ENCODE measurements at regions not wholly inside any gene's neighbourhood (a gene's known extent, or its start where the extent isn't known, plus 50 kb on each side); places are given as distances from the start of the nearest gene placed in this dataset.

GRCh38 chr16:66240631-66241395 is 125.7 kb upstream of the CDH5 start:
- no peak for DNase-seq

DNA sequence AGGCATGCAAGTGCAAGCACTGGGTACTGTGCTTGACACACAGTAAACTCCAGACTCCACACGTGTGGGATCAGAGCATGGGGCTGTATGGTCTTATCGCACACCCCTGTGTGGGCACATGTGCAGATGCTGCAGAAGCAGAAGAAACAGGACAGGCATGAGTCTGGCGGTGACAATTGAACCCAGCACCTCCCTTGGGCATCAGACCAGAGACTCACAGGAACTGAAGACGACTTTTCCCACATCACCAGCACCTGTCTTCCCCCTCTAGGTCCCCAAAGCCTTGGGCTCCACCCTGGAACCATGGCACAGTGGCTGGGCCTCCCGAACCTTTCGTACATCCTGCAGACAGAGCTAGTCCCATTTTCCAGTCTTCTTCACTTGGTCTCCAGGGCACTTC is 126.4 kb upstream of the CDH5 start:
- DNase-seq = no peak

DNA sequence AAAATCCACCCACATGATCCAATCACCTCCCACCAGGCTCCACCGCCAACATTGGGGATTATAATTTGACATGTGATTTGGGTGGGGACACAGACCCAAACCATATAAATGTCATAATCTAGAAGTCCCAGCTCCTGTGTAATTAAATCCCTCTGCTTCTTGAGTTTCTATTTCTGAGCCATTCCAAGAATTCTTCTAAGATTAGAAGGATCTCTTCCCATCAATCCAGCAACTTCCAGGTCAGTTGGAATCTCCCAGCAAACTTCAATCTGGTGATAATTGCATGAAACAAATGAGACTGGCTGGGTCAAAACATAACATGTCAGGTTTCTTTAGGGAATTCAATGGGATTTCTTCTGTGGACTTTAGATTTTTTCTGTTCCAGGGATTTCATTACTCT is 127.8 kb upstream of the CDH5 start:
- DNase-seq = no peak

- DNase-seq = no peak
Measured at GRCh38 chr16:66236301-66236700, 130.2 kb upstream of the CDH5 start.

GRCh38 chr16:66231452-66232160 is 134.9 kb upstream of the CDH5 start:
- no peak for DNase-seq

GRCh38 chr16:66229651-66230050 is 136.8 kb upstream of the CDH5 start:
- DNase-seq = no peak

DNA sequence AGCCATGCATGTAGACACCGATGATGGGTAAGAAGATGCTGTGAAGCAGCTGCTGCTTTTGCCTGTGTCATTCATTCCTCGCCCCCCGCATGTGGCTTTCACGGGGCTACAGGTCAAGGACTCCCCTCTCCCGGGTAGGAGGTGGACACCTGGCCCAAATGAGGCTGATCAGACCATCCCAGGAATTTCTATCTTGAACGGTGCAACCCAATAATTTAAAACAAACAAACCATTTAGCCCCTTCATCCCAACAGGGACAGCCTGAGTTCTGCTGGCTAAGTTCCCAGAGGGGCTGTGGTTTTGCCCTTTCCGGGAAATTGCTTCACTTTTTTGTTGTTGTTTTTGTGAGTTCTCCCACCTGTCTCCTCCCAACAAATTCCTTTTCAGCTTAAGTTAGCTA is 137.7 kb upstream of the CDH5 start:
- DNase-seq = no peak

DNA sequence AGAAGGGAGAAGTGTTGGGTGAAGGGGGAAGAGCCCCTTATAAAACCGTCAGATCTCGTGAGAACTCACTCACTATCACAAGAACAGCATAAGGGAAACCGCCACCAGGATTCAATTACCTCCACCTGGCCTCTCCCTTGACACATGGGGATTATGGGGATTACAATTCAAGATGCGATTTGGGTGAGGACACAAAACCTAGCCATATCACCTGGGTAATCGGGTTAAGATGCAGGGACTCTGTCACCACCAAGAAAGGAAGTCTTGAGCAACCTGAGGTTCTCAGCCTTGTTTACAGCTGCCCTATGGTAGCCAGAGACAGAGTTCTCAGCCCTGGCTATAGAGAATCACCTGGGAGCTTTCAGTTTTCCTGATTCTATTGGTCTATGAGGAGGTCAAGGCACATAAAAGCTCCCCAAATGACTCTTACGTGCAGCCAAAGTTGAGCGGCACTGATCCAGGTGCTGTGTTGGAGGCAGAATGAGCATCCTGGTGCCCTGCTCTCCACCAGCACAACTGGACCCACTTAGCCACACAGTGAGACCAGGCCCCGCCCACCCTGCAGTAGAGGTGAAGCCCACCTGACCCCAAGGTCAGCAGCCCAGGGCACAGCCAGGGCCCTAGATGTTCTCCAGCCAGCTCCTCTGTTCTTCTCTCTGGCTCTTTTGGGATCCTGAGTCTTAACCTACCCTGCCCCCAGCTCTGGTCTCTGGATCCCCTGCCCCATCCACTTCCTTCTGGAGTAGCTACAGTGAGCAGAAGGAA is 138.5 kb upstream of the CDH5 start:
- DNase-seq = no peak

DNA sequence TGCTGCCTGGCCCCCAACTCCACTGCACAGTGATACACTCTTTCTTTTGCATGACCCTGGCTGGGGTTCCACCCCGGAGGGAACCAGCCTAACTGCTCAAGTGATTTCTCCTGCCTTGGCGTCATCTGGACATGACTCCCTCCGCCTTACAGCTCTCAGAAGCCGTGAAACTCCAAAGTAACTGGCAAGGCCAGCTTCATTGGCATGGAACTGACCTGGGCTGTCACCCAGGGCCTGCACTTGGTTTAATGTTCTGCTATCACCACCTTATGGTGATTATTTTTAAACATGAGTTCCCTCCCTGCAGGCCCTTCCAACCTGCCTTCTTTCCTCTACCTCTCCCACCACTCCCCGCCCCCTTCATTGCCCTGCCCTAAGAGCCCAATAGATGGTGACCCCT is 139.7 kb upstream of the CDH5 start:
- DNase-seq = no peak

GRCh38 chr16:66225696-66226095 is 140.8 kb upstream of the CDH5 start:
- no peak for DNase-seq

DNA sequence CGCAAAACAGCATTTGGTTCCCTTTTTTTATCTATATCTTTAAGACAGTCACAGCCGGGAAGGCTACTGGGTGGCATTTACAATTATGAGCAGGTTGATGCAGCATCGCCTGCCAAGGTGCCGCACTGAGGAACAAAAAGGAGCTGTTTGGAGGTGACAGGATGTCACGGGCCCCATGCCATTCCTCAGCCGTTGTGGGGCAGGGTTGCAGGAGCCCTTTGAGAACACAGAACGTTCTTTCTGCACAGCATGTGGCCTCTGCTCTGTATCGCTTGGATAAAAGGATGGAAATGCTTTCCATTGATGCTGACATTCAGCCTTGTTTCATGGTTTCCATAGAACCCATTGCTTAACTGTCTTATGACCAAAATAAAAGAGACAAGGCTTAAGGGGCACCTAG is 141.9 kb upstream of the CDH5 start:
- no peak for DNase-seq

DNA sequence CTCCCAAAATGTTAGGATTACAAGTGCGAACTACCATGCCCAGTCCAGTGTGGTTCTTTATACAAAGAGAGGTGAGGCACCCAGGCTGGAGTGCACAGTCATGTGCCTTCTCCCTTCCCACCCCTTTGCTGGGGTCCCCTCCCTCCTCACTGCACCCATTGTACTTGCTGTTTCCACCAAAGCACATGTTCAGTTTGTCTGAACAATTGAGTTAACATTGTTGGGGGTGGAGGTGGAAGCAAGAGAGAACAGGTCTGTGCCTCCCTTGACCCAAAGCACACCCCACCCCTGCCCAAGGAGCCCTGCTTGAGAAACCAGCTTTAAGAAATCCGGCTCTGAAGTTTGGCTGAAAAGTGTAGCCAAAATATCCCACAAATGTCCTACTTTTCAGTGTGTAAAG is 142.3 kb upstream of the CDH5 start:
- DNase-seq = no peak

- DNase-seq = no peak
Measured at GRCh38 chr16:66223176-66223780, 143.2 kb upstream of the CDH5 start.

DNA sequence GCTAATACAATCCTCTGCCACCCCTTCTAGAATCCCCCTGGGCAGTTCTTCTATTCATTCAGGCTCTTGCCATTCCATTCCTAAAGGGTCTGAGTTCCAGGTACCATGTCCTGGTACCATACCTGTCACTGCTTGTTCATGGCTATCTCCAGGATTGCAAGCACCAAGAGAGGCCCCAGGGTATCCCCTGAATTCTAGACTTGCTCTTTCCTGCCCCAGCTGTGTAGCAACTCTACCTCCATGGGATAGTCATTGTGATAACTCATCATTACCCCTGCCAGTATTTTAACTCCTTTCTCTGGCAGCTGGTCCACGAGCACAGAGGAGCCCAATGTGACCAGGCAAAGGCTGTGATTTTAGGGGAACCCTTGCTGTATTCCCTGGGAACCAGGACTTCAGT is 143.7 kb upstream of the CDH5 start:
- no peak for DNase-seq

- DNase-seq = no peak
Measured at GRCh38 chr16:66220702-66221101, 145.8 kb upstream of the CDH5 start.

- no peak for DNase-seq
Measured at GRCh38 chr16:66219491-66219890, 147.0 kb upstream of the CDH5 start.

- no peak for DNase-seq
Measured at GRCh38 chr16:66212428-66212827, 154.1 kb upstream of the CDH5 start.

DNA sequence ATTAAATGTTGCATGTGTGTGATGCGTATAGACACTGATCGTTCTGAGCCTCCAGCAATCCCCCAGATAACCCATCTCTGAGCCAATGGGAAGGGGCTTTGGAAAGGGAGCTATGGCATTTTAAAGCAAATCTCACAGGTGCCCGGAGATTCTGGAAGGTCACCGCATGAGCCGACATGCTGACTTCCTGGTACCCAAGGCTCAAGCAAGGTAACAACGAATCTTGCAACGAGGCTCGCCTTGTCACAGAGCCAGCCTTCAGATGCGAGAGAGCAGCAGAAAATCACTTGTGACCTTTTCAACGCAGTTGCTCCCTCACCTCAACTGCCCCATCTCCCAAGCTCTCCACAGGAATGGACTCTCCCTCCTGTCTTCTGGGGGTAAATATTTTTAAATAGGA is 154.8 kb upstream of the CDH5 start:
- no peak for DNase-seq

DNA sequence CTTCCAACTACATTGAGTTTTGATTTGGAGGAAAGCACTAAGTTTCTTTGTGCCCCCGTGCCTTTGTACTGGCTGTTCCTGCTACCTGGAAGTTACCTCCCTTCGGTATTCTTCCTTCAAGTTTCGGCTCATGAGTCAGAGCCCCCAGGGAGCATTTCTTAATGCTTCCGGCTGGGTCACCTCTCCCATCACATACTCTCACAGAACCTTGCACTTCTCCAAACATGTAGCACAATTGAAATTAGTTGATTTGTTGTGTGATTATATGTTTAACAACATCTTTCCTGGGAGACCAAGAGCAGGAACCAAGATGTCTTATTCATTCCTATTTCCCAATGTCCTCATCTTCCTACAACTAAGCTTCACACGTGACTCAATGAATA is 158.6 kb upstream of the CDH5 start:
- DNase-seq = no peak

GRCh38 chr16:66207139-66207882 is 159.2 kb upstream of the CDH5 start:
- peak; percentile 27 for DNase-seq

GRCh38 chr16:66206363-66206762 is 160.1 kb upstream of the CDH5 start:
- no peak for DNase-seq

DNA sequence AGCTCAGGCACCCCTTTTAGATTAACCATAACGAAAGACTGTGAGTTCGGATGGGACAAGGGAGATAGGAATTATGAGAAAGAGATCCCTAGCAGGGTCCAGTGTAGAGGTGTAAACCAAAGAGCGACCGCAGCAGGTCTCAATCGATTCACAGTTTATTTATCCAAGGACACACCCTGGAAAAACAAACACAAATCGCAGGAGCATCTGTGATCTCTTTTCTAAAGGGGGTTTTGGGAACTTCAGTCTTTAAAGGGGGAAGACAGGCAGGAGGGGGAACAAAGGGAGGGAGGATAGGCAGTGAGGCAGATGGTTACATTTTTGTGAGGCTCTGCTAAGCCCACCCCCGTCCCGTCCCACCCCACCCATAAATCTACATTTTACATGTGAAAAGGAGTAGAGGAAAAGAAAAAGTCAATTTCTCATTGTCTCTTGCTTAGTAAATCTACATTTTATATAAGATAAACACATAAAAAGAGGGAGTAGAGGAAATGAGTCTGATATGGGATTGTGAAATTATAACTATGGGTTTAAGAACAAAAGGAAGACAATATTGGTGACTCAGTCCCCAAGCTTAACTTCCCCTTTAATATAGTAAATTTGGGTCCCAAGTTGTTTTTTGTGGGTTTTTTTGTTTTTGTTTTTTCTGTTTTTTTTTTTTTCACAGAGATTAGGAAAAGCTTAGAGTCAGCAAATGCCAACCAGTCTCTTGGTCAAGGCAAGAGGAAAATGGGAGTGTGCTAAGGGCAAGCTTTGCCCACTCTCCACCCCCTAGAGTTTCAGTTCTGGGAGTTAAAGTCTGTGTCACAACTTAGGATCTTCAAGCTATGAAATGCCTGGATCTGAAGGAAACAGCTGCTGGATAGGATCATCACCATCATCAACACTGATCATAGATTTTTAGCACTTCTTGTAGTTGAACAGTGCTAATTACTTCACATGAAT is 160.9 kb upstream of the CDH5 start:
- DNase-seq = no peak
